CD4-positive, alpha-beta T cell (primary cell): ENCODE measurements at regions not wholly inside any gene's neighbourhood (a gene's known extent, or its start where the extent isn't known, plus 50 kb on each side); places are given as distances from the start of the nearest gene placed in this dataset.

Experiments used
- ATAC-seq: fragments of 200-7000 bp; cut with Tn5 transposase; one replicate; pipeline ENCODE4 v1.10.0; 2022; ENCODE audit warnings: mild to moderate bottlenecking; ENCODE audit not compliant: poor library complexity
- CTCF ChIA-PET: fragments of 350-600 bp; sonication (Branson Sonifier 250); formaldehyde crosslinking; loops from one replicate; lab custom pipeline; 2021; ENCODE audit warnings: antibody characterized with exemption, inconsistent platforms; lab: Charles Lee
- POLR2A ChIA-PET: fragments of 350-600 bp; sonication (Branson Sonifier 250); formaldehyde crosslinking; loops from one replicate; lab custom pipeline; 2021; ENCODE audit warnings: antibody characterized with exemption, inconsistent platforms; lab: Charles Lee
- DNase-seq, 14 experiments: peaks; one replicate each; pipeline ENCODE4 v3.0.0-alpha.2; 2013 to 2020; ENCODE audit warnings: mixed read lengths in 2 of 14
- H3K27ac ChIP-seq, 2 donors: one replicate each; pipeline versions ENCODE4 v1.5.1 to v1.7.0; 2013; ENCODE audit warnings: low read length in 2 of 2, low read depth in 1 of 2, mild to moderate bottlenecking in 1 of 2
- H3K27me3 ChIP-seq, 2 experiments: 1 replicate in 1 of 2; 2 replicates in 1 of 2; pipeline versions ENCODE4 v1.6.1 to v1.7.0; 2013; ENCODE audit warnings: low read length in 2 of 2, control low read depth in 1 of 2, mild to moderate bottlenecking in 1 of 2, moderate library complexity in 1 of 2; ENCODE audit not compliant: insufficient read depth in 2 of 2, control insufficient read depth in 1 of 2
- H3K36me3 ChIP-seq: one replicate; pipeline ENCODE4 v1.6.1; 2013; ENCODE audit warnings: low read length, control low read depth; ENCODE audit not compliant: insufficient read depth
- H3K4me1 ChIP-seq: one replicate; pipeline ENCODE4 v1.6.1; 2013; ENCODE audit warnings: low read length, control low read depth; ENCODE audit not compliant: insufficient read depth
- H3K4me3 ChIP-seq: one replicate; pipeline ENCODE4 v1.5.1; 2013; ENCODE audit warnings: mild to moderate bottlenecking, low read length, moderate library complexity
- H3K9me3 ChIP-seq, 2 experiments: 1 replicate in 1 of 2; 2 replicates in 1 of 2; pipeline versions ENCODE4 v1.6.1 to v1.7.0; 2013; ENCODE audit warnings: low read length in 2 of 2, mild to moderate bottlenecking in 2 of 2, control low read depth in 1 of 2, moderate library complexity in 1 of 2; ENCODE audit not compliant: control insufficient read depth in 1 of 2, insufficient read depth in 1 of 2
- H3K27ac Mint-ChIP-seq: one replicate; pipeline ENCODE4 v1.8.0; 2020; ENCODE audit warnings: mixed read lengths
- H3K27me3 Mint-ChIP-seq: one replicate; pipeline ENCODE4 v1.8.0; 2021; ENCODE audit warnings: mixed read lengths
- H3K36me3 Mint-ChIP-seq: one replicate; pipeline ENCODE4 v1.8.0; 2021; ENCODE audit warnings: low read depth, mixed read lengths
- H3K4me1 Mint-ChIP-seq: one replicate; pipeline ENCODE4 v1.8.0; 2021; ENCODE audit warnings: low read depth, mixed read lengths
- H3K4me3 Mint-ChIP-seq: one replicate; pipeline ENCODE4 v1.8.0; 2020; ENCODE audit warnings: mild to moderate bottlenecking, mixed read lengths
- H3K9me3 Mint-ChIP-seq: one replicate; pipeline ENCODE4 v1.8.0; 2020; ENCODE audit warnings: mixed read lengths
- CTCF ChIP-seq: fragments of 200-600 bp; IDR thresholded peaks from one replicate; pipeline ENCODE4 v1.8.0; 2022; ENCODE audit warnings: antibody characterized with exemption, mild to moderate bottlenecking
- intact Hi-C, 2 experiments: fragments of 100-400 bp; cut with DNase I in 1 of 2; cut with micrococcal nuclease in 1 of 2; formaldehyde crosslinking; loops; one replicate each; pipeline versions ENCODE4 v1.15.1 to v1.9.0; 2023 to 2025; cut with DNase I, micrococcal nuclease

GRCh38 chr3:110755345-110755744 lies 316.3 kb upstream of the NECTIN3 start:
- CTCF ChIA-PET, result no interaction called here
- Histone ChIP-seq H3K4me1 (no peaks in the 10 kb centered on the region), H3K36me3 (no peaks in the 10 kb centered on the region), H3K9me3 (no peaks in the 10 kb centered on the region), H3K4me3 (no peak overlapping the region), H3K27me3 (no peaks in the 10 kb centered on the region), H3K27ac (no peak overlapping the region)
- no peak overlapping the region for H3K27ac Mint-ChIP-seq
- ATAC-seq (no peak), DNase-seq (no peak)
- H3K4me3 Mint-ChIP-seq, result no peak overlapping the region
- H3K27me3 Mint-ChIP-seq, result peaks cover 5% of the 10 kb centered on the region
- no peaks in the 10 kb centered on the region for H3K36me3 Mint-ChIP-seq
- no peaks in the 10 kb centered on the region for H3K9me3 Mint-ChIP-seq
- POLR2A ChIA-PET, result no interaction called here
- TF ChIP-seq CTCF, result no peak
- no peaks in the 10 kb centered on the region for H3K4me1 Mint-ChIP-seq
- intact Hi-C loops, result no loop called here

- no peak for TF ChIP-seq CTCF
- H3K9me3 Mint-ChIP-seq, result no peaks in the 10 kb centered on the region
- ATAC-seq (no peak), DNase-seq (no peak)
- H3K36me3 Mint-ChIP-seq, result no peaks in the 10 kb centered on the region
- H3K4me1 Mint-ChIP-seq, result no peaks in the 10 kb centered on the region
- ChIA-PET POLR2A (no interaction called here), CTCF (no interaction called here)
- intact Hi-C loops, result no loop called here
- no peaks in the 10 kb centered on the region for H3K27me3 ChIP-seq
- no peaks in the 10 kb centered on the region for H3K9me3 ChIP-seq
- no peak overlapping the region for H3K27ac ChIP-seq
- no peaks in the 10 kb centered on the region for H3K4me1 ChIP-seq
- H3K4me3 Mint-ChIP-seq, result no peak overlapping the region
- peaks cover 5% of the 10 kb centered on the region for H3K27me3 Mint-ChIP-seq
- no peaks in the 10 kb centered on the region for H3K36me3 ChIP-seq
- H3K27ac Mint-ChIP-seq, result no peak overlapping the region
- H3K4me3 ChIP-seq, result no peak overlapping the region
Measured at GRCh38 chr3:110756705-110757104, 314.9 kb upstream of the NECTIN3 start.

- intact Hi-C loops, result no loop called here
- no peaks in the 10 kb centered on the region for H3K4me1 Mint-ChIP-seq
- Histone ChIP-seq H3K9me3 (no peaks in the 10 kb centered on the region), H3K27ac (no peak overlapping the region), H3K4me1 (no peaks in the 10 kb centered on the region), H3K27me3 (no peaks in the 10 kb centered on the region), H3K4me3 (no peak overlapping the region), H3K36me3 (no peaks in the 10 kb centered on the region)
- DNase-seq (no peak), ATAC-seq (no peak)
- peaks cover 5% of the 10 kb centered on the region for H3K27me3 Mint-ChIP-seq
- CTCF ChIA-PET, result no interaction called here
- H3K4me3 Mint-ChIP-seq, result no peak overlapping the region
- TF ChIP-seq CTCF, result no peak
- H3K36me3 Mint-ChIP-seq, result no peaks in the 10 kb centered on the region
- H3K9me3 Mint-ChIP-seq, result no peaks in the 10 kb centered on the region
- no peak overlapping the region for H3K27ac Mint-ChIP-seq
- POLR2A ChIA-PET, result no interaction called here
Measured at GRCh38 chr3:110758208-110758607, 313.4 kb upstream of the NECTIN3 start.
